Breast epithelium (tissue), 4 donors: ENCODE measurements at regions not wholly inside any gene's neighbourhood (a gene's known extent, or its start where the extent isn't known, plus 50 kb on each side); places are given as distances from the start of the nearest gene placed in this dataset.

Source experiments
- DNase-seq, 2 donors: peaks; one replicate each; pipeline ENCODE4 v3.0.0-alpha.2; 2019; ENCODE audit warnings: low spot score in 2 of 2
- H3K27ac ChIP-seq, 2 donors: fragments of 200-600 bp; sonication (generic) in 1 of 2; one replicate each; pipeline ENCODE4 v1.5.1; 2016 to 2019; ENCODE audit warnings: mild to moderate bottlenecking in 1 of 2
- H3K27me3 ChIP-seq, 2 donors: fragments of 200-600 bp; sonication (generic) in 1 of 2; one replicate each; pipeline versions ENCODE4 v1.5.1 to v1.6.0; 2017 to 2019; ENCODE audit warnings: control low read depth in 1 of 2, mild to moderate bottlenecking in 1 of 2
- H3K36me3 ChIP-seq: fragments of 200-600 bp; one replicate; pipeline ENCODE4 v1.5.1; 2019
- H3K4me1 ChIP-seq, 2 donors: fragments of 200-600 bp; sonication (generic); one replicate each; pipeline ENCODE4 v1.5.1; 2016 to 2019; ENCODE audit warnings: control low read depth in 1 of 2
- H3K4me3 ChIP-seq, 3 donors: fragments of 200-600 bp; sonication (generic); 1 replicate in 2 of 3; 2 replicates in 1 of 3; pipeline ENCODE4 v1.5.1; 2016 to 2019; ENCODE audit warnings: mild to moderate bottlenecking in 3 of 3, moderate library complexity in 2 of 3
- H3K9me3 ChIP-seq, 2 donors: fragments of 200-600 bp; sonication (generic) in 1 of 2; one replicate each; pipeline ENCODE4 v1.5.1; 2016 to 2019; ENCODE audit warnings: control low read depth in 1 of 2
- POLR2A ChIP-seq: fragments of 450-650 bp; IDR thresholded peaks from one replicate; pipeline ENCODE4 v1.6.1; 2016; ENCODE audit warnings: antibody characterized with exemption, mild to moderate bottlenecking, moderate library complexity
- POLR2AphosphoS5 ChIP-seq, 3 donors: sonication (generic); formaldehyde crosslinking; IDR thresholded peaks; one replicate each; pipeline ENCODE4 v1.6.1; 2017; ENCODE audit warnings: antibody characterized with exemption in 3 of 3
- intact Hi-C: fragments of 100-400 bp; cut with DNase I; formaldehyde crosslinking; loops from one replicate; pipeline ENCODE4 v1.15.1; 2023; ENCODE audit warnings: low total_unique reads
- TF ChIP-seq, protein P1 (sequence below), 3 donors: fragments of 450-650 bp; IDR thresholded peaks; one replicate each; pipeline ENCODE4 v1.5.1; 2016 to 2017; ENCODE audit warnings: antibody characterized with exemption in 3 of 3, mild to moderate bottlenecking in 3 of 3, moderate library complexity in 3 of 3

DNA sequence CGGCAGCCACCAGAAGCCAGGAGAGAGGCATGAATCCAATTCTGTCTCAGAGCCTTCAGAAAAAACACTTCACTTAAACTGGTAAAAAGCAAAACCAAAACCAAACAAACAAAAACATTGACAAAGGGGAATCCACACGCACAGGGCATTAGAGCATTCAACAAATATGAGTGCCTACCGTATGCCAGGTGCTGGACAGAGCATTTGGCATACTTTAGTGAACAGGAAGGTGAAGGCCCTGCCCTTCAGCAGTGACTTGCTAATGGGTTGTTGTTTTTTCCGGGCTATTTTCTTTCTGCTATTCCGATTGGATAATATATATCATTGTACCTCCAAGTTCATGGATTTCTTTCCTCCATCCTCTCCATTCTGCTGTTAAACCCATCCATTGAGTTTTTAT, 71.7 kb upstream of the RUFY1 start:
- H3K27ac ChIP-seq = no peak overlapping the region
- H3K27me3 ChIP-seq = no peaks in the 10 kb centered on the region
- TF ChIP-seq POLR2AphosphoS5 (IDR thresholded peaks at IDR 0.05) (no peak), POLR2A (no peak)
- H3K9me3 ChIP-seq = no peaks in the 10 kb centered on the region
- no peaks in the 10 kb centered on the region for H3K4me1 ChIP-seq
- no peak overlapping the region for H3K4me3 ChIP-seq
- intact Hi-C loops = no loop called here
- no peak for DNase-seq
- no peaks in the 10 kb centered on the region for H3K36me3 ChIP-seq

DNA sequence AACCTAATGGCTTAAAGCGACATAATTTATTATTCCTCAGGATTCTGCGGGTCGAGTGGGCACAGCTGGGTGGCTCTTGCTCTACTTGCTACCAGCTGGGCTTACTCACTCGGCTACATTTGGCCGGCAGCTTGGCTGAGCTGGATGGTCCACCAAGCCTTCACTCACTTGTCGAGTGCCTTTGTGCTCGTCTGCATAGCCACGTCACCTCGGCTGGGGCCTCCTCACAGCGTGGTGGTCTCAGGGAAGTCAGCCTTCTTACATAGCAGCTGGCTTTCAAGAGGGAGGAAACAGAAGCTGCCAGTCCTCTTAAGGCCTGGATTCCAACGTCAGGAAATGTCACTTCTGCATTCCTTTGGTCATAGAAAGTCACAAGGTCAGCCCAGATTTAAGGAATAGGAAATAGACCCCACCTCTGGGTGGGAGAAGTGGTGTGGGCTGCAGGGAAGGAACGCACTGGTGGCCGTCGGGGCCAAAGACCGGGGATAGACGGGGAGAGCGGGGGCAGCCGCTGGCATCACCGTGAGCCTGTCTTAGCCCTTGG, 75.1 kb upstream of the RUFY1 start:
- Histone ChIP-seq H3K9me3 (no peaks in the 10 kb centered on the region), H3K36me3 (no peaks in the 10 kb centered on the region), H3K4me3 (no peak overlapping the region), H3K27me3 (no peaks in the 10 kb centered on the region), H3K4me1 (no peaks in the 10 kb centered on the region), H3K27ac (no peak overlapping the region)
- intact Hi-C loops = no loop called here
- TF ChIP-seq POLR2A (no peak), POLR2AphosphoS5 (IDR thresholded peaks at IDR 0.05) (no peak)
- DNase-seq = no peak

DNA sequence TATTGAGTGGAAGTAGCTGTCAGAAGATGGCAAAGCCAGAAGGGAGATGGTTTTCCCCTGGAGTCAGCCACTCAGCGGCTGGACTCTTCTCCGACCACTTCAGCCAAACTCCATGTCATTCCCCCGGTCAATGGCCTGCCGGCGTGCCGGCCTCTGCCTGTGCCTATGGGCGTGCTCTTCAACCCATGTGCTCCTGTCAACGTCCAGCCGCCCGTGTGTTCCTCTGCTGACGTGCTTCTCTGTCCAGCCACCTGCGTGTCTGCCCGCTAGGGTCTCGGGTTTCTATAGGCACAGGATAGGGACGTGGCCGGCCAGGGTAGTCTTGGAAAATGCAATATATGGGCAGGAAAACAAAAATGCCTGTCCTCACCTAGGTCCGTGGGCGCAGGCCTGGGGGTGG, 77.7 kb upstream of the RUFY1 start:
- Histone ChIP-seq H3K36me3 (no peaks in the 10 kb centered on the region), H3K4me3 (no peak overlapping the region), H3K27ac (no peak overlapping the region), H3K27me3 (no peaks in the 10 kb centered on the region), H3K4me1 (no peaks in the 10 kb centered on the region), H3K9me3 (no peaks in the 10 kb centered on the region)
- no peak for DNase-seq
- TF ChIP-seq POLR2AphosphoS5 (IDR thresholded peaks at IDR 0.05) = no peak
- TF ChIP-seq, protein P1, sequence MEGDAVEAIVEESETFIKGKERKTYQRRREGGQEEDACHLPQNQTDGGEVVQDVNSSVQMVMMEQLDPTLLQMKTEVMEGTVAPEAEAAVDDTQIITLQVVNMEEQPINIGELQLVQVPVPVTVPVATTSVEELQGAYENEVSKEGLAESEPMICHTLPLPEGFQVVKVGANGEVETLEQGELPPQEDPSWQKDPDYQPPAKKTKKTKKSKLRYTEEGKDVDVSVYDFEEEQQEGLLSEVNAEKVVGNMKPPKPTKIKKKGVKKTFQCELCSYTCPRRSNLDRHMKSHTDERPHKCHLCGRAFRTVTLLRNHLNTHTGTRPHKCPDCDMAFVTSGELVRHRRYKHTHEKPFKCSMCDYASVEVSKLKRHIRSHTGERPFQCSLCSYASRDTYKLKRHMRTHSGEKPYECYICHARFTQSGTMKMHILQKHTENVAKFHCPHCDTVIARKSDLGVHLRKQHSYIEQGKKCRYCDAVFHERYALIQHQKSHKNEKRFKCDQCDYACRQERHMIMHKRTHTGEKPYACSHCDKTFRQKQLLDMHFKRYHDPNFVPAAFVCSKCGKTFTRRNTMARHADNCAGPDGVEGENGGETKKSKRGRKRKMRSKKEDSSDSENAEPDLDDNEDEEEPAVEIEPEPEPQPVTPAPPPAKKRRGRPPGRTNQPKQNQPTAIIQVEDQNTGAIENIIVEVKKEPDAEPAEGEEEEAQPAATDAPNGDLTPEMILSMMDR (IDR thresholded peaks at IDR 0.05) = no peak
- no peak for TF ChIP-seq POLR2A
- intact Hi-C loops = no loop called here

DNA sequence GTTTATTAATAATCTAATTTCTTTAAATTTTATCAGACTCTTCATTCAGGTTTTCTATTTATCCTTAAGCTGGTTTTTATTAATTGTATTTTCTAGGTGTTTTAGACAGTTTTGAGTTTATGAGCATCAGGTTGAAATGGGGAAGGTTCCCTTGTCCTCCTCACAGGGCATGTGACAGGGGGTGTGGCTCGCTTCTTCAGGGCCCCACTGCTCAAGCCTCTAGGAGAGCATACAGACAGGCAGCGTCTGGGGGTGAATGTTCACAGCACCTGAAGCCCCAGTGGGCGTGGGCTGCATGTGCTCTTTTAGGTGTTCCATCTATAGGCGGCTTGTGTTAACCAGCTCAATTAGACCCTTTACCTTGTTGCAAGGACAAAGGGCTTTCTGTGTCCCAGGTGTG, 78.2 kb upstream of the RUFY1 start:
- Histone ChIP-seq H3K9me3 (no peaks in the 10 kb centered on the region), H3K4me3 (no peak overlapping the region), H3K36me3 (no peaks in the 10 kb centered on the region), H3K27ac (no peak overlapping the region), H3K4me1 (no peaks in the 10 kb centered on the region), H3K27me3 (no peaks in the 10 kb centered on the region)
- intact Hi-C loops = no loop called here
- no peak for TF ChIP-seq POLR2A
- no peak for DNase-seq

DNA sequence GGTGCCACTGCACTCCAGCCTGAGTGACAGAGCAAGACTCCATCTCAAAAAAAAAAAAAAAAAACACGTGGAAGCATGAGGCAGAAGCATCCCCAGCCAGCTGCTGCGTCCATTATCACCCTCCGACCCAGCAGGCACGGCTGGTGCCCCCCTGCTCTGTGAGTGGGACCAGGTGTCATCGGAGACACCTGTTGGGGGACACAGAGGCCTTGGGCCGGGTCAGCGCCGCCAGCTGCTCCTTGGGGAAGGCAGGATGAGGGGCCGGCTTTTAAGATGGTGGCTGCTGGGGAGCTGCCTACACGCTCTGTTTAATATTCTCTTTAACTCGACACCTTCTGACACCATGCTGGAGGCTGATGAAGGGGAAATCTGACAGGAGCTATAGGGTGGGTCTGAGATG, 80.2 kb upstream of the RUFY1 start:
- intact Hi-C loops = no loop called here
- DNase-seq = no peak
- Histone ChIP-seq H3K27ac (no peak overlapping the region), H3K27me3 (no peaks in the 10 kb centered on the region), H3K9me3 (peaks cover 0 to 7% of the 10 kb centered on the region in 2 donors), H3K4me3 (no peak overlapping the region), H3K36me3 (no peaks in the 10 kb centered on the region), H3K4me1 (no peaks in the 10 kb centered on the region)
- TF ChIP-seq POLR2AphosphoS5 (IDR thresholded peaks at IDR 0.05) (no peak), POLR2A (no peak)
- TF ChIP-seq, protein P1 (IDR thresholded peaks at IDR 0.05) = no peak

DNA sequence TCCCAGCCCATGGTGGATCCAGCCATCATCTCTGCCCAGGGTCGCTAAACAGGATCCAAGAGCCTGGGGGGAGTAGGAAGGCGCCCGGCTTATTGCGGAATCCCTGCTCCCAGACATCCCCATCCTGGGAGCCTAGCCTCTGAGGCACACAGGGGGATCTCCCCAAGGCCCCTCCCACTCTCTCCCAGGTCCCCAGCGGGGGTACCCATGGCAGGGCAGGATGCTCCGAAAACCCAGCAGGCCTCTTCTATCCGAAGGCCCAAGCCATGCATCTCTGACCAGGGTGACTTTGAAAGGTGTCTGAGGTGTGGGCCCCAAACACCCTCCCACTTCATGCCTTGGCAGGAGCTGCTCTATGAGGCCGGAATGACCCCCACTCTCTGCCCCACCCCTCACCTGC, 81.7 kb upstream of the RUFY1 start:
- TF ChIP-seq POLR2AphosphoS5 (IDR thresholded peaks at IDR 0.05) (no peak), POLR2A (no peak)
- TF ChIP-seq, protein P1 (IDR thresholded peaks at IDR 0.05) = no peak
- no peak overlapping the region for H3K4me3 ChIP-seq
- intact Hi-C loops = no loop called here
- no peak overlapping the region for H3K27ac ChIP-seq
- no peaks in the 10 kb centered on the region for H3K27me3 ChIP-seq
- no peaks in the 10 kb centered on the region for H3K36me3 ChIP-seq
- H3K4me1 ChIP-seq = no peaks in the 10 kb centered on the region
- DNase-seq = no peak
- peaks cover 8 to 18% of the 10 kb centered on the region in 2 donors for H3K9me3 ChIP-seq

DNA sequence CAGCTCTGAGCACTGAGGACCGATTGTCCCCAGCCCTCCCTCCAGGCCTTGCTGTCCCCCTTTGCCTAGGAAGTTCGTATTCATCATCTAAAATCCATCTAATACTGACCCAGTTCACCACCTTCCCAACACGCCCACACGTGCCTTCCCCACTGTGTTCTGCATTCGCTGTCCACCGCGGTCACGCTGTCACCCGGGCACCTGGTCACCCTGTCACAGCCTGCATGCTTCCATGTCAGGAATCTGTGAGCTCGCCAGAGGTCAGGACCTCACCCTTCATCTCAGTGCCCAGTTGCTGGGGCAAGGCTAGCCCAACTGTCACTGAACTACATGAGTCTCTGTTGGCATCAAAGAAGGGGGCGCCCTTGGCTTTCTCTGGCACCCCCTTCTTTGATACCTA, 82.9 kb upstream of the RUFY1 start:
- intact Hi-C loops = no loop called here
- Histone ChIP-seq H3K27me3 (no peaks in the 10 kb centered on the region), H3K4me3 (no peak overlapping the region), H3K36me3 (no peaks in the 10 kb centered on the region), H3K9me3 (peaks cover 8 to 18% of the 10 kb centered on the region in 2 donors), H3K27ac (no peak overlapping the region), H3K4me1 (no peaks in the 10 kb centered on the region)
- TF ChIP-seq POLR2AphosphoS5 (IDR thresholded peaks at IDR 0.05) (no peak), POLR2A (no peak)
- TF ChIP-seq, protein P1 (IDR thresholded peaks at IDR 0.05) = no peak
- DNase-seq = no peak
